GM21423 (cell line): ENCODE measurements at regions not wholly inside any gene's neighbourhood (a gene's known extent, or its start where the extent isn't known, plus 50 kb on each side); places are given as distances from the start of the nearest gene placed in this dataset.
"Not testable (repeated sequence)": the region's sequence is repeated elsewhere in the genome, so short reads cannot be mapped to it uniquely, and the experiment has no call there.

Experiments used
- ATAC-seq: cut with Tn5 transposase; IDR thresholded peaks from one replicate; pipeline ENCODE4 v1.9.1; 2021; ENCODE audit warnings: mild to moderate bottlenecking, moderate library complexity; ENCODE audit not compliant: unreplicated experiment

GRCh38 chr2:87691899-87692592 is 55.8 kb upstream of the PLGLB2 start:
- not testable (repeated sequence) for ATAC-seq

GRCh38 chr2:87692914-87693313 is 55.0 kb upstream of the PLGLB2 start:
- ATAC-seq, result not testable (repeated sequence)

DNA sequence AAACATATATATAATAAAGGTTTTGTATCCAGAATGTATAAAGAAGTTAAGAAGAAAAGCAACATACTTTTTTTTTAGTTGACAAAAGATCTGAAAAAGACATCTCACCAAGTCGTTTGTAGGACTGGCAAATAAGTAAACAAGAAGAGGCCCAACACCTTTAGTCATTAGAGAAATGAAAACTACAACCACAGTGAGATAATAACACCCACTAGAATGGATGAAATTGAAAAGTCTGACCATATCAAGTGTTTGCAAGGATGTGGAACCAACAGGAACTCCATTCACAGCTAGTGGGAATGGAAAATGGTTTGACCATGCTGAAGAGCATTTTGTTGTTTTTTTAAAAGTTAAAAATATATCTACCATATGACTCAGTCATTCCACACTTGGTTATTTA is 54.0 kb upstream of the PLGLB2 start:
- not testable (repeated sequence) for ATAC-seq

DNA sequence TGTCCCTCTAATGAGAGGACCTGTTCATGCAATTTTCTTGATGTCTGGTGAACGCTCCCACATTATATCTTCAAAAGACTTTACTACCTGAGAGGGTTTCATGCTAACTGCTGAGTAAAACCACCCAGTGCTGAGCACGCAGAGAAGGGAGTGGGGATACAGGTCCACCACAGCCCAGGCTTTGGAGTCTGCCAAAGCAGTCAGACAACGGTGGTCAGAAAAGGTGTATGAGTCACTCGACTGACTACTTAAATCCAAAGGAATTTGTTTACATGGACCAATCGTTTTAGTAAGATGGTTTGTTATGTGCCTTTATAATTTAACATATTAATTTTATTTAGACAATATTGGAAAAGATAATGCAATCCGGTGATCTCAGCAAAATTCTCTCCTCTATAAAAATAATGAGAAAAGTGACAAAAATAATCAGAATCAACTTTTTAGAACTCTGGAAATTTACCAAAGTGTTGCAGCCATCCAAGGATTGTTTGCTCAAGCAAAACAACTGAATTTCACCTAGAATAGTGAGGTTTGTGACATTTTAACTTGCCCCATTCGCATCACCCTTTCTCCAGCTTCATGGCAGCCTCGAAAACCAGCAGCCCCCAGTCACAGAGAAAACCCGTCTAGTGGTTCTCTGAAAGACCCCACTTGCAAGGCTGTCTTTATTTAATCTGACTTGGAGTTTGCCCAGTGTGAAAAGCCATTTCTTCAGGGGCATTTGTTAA is 52.1 kb upstream of the PLGLB2 start:
- not testable (repeated sequence) for ATAC-seq
